GM18520 (cell line): ENCODE measurements at regions not wholly inside any gene's neighbourhood (a gene's known extent, or its start where the extent isn't known, plus 50 kb on each side); places are given as distances from the start of the nearest gene placed in this dataset.

ENCODE experiments used
- ATAC-seq: cut with Tn5 transposase; IDR thresholded peaks from one replicate; pipeline ENCODE4 v1.9.1; 2021; ENCODE audit not compliant: unreplicated experiment

DNA sequence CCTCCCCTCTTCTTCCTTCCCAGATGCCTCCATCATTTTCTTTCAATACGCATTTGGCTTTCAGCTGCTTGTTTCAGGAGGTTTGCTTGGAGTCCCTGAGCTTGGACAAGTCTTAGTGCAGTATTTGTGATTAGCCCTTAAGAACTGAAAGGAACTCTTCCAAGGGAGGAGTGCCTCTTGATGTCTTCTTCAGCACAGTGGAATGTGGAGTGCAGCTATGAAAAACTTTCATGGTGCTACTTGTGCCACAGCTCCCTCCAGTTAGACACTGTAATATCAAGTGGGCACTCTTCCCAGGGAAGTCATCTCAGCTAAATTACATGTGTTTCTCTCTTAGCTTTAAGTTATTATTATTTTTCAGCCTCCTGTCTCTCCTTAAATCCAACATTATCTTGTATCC is 173.1 kb downstream of the NECTIN3 start:
- ATAC-seq, result no peak

DNA sequence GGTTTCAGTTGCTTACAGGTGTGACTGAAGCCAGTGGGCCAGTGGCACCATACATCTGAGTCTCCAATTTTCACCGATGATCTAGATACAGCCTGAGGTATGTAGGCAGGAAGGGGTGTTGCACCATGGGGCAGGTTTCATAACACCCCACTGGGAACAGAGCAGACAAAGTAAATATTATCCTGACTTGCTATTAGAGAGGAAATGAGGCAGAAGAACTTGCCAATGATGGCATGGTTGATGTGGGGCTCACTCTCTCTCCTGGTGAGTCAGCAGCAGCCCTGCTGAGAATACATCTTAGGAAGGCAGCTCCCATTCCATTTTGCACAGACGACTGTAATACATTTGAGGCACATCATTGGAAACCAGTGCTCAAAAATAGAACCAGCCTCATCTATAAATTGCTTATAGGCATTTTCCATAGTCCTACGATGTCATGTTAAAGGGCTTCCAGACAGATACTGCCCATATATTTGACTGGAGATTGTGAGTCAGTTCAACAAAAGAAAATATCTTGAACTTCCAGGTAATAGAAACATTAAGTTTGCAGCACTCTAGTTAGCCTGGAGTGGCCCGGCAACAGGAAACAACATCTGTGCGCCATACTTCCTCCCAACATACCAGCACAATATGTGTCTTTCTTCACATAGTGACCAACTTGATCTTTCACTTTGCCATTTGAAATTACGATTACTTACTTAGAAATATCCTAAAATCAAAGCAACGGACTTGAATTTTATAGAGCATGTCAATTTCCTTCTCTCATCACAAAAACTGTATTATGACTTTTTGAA is 175.5 kb downstream of the NECTIN3 start:
- ATAC-seq, result no peak

DNA sequence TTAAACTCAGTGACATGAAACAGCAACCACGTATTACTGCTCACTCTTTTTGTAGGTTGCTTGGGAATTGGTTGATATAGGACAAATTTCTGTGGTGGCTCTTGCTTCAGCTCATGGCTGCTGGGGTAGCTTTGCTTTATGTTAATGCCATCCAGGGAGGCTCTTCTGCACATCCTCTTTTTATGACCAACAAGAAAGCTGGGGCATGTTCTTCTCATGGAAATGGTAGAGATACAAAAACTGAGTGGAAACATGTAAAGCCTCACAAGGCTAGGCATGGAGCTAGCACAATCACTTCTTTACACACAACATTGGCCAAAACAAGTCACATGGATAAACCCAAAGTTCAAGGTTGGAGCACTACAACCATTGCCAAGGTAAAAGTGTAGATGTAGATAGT is 176.8 kb downstream of the NECTIN3 start:
- no peak for ATAC-seq

DNA sequence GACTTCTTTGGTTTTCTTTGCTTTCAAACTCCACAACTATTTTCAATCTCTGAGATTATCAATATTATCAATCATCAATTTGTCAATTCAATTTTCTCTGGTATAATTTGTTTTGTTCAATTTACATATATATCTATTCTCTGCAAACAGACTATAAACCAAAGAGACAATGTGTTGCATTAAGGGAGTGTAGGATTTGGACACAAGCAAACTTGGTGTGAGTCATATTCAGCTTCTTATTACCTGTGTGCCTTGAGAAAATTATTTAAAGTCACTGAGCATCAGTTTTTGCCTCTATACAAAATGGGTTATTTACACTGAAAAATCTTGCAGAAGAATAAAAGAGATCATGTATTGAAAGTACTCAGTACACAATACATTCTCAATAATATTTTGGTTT is 177.8 kb downstream of the NECTIN3 start:
- no peak for ATAC-seq

DNA sequence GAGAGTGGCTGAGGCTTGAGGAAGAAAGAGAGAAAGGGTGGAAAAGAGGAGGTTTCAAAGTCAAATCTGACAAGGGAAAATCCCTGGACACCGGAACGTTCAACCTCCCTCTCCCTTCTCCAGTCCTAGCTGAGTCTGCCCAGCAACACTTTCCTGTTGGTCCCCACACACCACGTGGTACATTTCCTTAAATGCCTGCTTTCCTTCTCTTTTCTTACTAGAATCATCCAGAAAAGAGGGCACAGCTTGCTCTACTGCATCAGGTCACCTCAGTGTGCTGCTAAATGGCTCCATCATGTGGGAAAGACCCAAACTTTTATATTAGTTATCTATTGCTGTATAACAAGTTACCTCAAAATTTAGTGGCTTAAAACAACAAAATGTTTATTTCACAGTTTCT is 181.2 kb downstream of the NECTIN3 start:
- ATAC-seq, result no peak

DNA sequence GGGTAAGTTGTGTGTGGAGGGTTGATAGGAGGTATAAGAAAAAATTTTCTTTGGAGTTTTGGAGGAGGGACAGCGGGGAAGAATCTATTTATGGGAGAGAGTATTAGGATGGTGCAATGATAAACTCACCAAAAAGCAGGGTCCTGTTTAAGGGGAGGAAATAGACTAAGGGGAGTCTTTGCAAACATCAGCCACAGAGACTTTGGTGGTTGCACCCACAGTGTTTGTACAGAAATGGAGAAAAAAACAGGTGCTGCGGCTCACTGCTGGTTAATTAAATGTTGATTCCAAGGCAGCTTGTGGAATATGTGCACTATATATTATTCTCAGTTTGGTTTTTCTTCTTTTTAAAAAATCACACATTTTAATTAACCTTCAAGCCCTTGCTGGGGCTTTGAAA is 182.1 kb downstream of the NECTIN3 start:
- ATAC-seq, result no peak

DNA sequence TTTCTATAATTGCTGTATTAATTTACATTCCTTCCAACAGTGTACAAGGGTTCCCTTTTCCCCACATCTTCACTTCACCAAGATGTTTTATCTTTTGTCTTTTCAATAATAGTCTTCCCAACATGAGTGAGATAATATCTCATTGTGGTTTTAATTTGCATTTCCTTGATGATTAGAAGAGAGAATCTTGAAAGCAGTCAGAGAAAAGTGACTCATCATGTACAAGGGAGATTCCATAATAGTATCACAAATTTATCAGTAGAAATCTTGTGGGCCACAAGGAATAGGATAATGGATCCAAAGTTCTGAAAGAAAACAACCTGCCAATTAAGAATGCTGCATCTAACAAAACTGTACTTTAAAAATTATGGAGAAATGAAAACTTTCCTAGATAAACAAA is 189.3 kb downstream of the NECTIN3 start:
- ATAC-seq, result peak; percentile 87

DNA sequence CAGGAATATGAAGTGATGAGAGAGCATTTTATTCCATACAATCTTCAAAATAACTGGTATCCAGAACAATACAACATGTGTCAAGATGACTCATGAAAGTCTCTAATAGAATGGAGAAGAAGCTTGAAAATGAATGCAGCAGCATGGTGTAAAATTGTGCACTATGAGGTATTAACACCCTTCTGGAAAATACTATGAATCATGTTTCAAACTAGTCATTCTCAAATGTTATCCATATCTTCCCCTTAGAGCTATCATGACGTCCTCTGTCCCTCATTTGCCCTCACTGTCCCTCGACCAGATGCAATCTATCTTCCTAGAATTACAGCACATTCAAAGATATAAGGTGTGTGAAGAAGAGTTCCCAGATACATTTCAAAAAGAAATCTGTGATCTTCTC is 198.2 kb downstream of the NECTIN3 start:
- ATAC-seq, result no peak

DNA sequence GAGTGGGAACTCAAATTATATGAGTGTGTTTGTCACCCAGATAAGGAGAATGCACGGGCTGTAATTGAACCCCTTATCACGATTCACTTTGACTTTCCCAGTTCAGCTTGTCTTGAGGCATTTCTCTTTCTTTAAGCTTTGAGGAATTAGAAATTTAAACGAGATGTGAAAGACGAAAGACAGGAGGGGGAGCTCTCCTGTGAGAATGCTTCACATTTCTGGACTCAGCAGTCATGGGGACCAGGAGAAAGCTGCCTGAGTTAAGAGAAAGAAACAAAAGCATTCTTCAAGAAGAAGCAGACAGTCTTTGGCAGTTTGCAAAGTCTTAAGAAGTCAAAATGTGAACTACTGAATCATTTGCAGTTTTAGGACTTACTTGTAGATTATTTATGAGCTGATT is 205.6 kb downstream of the NECTIN3 start:
- no peak for ATAC-seq

DNA sequence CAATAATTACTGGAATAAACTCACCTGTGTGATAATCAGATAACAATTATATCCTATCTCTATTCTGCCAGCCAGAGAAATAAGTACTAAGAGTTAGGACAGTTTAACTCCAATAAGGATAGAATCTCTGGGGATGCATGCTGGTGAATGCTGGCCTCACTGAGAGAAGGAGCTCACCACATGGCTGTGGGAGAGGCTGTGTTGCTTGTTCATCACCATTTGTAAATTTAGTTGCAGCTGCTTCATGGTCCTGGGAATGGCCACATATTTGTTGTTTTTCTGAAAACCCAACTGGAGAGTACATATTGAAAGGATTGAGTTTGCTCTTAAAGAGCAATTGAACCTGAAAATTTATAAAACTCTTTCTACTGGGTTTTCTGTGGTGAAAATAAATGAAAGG is 207.3 kb downstream of the NECTIN3 start:
- no peak for ATAC-seq

DNA sequence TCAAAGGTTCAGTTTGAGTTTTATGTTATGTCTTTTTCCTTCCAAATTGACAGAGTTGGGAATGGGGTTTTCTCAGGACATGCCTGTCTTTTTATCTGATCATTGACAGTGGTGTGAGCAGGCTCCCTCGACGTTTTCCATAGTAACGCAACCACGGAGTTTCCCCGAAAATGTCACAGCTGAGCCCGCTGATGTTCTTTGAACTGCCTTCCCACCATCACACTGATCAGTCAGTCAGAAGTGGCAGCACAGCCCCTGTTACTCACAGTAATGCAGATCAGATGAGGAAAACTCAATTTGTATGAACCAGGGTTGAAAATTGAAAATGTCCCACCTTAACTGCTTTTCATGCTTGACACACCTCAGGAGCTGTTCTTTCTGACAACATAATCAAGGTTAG is 210.4 kb downstream of the NECTIN3 start:
- ATAC-seq, result no peak

DNA sequence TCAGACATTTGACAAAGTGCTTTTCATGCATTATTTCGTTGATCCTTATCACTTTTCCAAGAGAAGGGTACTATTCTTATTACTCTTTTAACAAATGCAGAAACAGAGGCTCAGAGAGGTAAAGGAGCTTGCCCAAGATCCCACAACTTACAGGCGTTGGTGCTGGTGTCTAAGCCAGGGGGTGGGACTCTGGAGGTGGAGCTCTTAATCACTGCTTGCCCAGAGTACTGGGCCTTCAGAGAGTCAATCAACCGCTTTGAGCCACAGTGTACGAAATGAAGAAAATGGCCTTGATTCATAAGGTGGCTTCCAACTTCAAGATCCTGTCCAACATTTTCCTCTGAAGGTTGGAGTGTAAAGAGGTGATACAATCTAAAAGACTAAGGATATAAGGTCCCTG is 211.5 kb downstream of the NECTIN3 start:
- ATAC-seq, result no peak

DNA sequence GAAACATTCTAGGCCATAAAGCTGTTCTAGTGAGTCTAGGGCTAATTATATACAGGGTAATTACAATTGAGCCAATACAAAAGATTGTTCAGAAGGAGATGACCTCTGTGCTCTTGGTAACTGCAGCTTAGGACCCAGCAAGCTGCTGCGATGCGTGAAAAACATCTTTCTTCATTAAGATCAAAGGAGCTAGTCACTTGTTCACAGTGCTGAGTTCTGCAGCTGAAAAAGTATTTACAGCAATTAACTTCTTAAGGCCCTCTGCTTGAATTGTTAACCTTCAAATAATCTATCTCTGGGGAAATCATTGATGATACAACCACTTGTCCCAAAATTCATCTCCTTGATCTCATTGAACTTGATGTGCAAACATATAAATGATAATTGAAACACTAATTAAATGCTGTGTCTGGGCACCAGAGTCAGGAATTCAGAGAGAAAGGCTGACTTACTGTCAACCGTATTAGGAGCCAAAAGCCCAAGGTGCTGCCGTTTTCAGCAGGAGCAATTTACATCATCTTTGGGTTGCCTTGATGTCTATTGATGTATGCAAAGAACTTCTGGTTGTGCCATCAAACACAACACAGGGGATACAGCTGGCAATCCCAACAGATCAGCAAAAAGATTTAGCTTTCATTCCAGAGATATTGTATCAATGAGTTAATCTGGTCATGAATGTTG is 213.0 kb downstream of the NECTIN3 start:
- no peak for ATAC-seq

DNA sequence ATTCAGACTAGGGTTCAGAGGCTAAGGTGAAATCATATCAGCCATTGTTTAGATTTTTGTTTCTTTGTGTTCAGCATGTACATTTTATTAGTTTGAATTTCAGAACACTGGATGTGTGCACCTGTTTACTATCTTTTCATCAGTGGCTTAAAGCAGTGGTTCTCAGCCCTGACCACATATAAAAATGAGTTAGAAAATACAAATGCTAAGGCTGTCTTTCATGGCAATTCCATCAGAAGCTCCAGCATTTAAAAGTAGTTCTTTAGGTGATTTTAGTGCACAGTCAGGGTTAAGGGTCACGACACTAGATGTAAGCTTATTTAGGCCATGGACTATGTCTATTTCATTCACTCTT is 213.5 kb downstream of the NECTIN3 start:
- ATAC-seq, result no peak

DNA sequence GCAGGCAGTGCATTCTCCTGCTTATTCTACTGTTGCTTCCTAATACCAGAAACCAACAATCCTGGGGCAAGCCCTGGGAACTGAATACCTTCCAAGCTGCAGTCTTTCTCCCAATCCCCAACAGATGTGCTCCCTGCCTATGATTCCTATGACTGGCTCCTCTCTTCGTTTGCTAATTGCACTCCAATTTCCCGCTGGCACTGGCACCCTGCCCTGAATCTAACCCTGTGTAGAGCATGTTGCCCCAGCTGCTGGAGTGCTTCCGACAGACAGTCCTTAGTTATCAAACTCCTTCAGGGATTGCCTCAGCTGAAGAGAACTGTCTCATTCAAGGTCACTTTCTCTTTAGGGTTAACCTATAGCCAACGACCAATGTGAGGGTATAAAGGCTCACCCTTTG is 214.1 kb downstream of the NECTIN3 start:
- no peak for ATAC-seq

DNA sequence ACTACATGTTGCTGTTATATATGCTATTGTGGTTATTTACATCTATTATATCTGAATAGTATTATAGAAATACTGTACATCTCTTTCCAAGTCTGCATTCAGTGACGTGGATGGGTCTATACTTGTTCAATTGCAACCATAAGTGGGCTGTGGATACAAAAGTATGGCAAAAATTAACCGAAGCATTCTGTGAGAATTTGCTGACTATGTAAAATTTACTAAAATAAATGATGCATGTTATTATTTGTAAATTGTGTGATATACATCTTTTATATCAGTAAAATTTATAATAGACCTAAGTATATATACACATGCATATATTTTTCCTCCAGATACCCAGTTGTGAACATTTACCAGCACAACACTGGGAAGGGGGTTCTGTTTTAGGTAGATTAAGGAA is 215.1 kb downstream of the NECTIN3 start:
- no peak for ATAC-seq

DNA sequence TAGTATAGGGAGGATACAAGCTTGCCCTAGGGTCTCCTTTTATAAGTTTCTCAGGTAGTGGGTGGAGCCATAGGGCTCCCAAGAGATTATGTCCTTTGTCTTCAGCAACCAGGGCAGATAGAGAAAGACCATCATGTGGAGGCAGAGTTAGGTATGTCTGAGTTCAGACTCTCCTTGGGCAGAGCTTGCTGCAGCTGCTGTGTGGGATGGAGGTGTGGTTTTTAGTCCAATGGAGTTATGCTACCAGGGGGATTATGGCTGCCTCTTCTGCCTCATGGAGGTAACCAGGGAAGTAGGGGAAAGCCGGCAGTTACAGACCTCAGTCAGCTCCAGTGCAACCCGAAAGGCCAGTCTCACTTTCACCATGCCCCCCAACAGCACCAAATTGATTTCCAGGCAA is 220.5 kb downstream of the NECTIN3 start:
- ATAC-seq, result no peak

DNA sequence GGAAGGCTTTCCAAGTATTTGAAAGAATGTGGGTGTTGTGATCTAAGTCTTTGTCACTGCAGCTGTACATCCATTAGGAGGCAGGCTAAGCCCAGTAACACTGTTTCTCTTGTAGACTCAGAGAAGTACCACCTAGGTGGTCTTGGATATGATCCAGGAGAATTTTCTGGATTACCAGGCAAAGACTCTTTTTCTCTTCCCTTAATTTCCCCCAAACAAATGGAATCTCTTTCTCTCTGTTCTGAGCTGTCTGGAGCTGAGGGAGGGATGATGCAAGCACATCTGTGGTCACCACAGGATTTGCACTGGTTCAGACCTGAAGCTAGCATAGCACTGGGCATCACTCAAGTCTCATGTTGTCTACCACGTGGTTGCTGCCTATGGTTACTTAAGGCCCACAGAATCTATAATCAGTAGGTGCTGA is 227.6 kb downstream of the NECTIN3 start:
- ATAC-seq, result no peak

DNA sequence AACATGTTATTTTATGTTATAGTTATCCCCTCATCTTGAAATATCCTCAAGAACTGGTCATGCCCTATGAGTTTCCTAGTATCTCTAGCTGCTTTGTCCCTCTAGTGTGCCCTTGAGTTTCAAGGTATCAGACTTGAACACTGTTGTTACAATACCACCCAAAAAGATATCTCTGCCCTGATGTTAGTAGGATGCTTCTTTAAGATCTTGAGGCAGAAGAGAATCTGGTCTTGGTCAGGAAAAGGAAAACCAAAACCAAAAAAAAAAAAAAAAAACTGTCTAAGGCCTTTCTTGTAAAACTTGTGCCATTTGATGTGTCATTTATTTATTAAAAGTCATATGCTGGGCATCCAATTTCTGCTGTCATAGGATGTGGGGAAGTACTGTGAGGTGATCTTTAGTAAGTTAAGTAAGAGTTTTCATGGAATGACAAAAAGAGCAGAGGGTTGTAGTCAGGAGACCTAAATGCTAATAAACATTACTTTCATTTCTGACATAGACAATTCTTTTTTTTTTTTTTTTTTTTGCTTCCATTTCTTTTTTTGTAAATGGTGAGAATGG is 229.7 kb downstream of the NECTIN3 start:
- ATAC-seq, result no peak

DNA sequence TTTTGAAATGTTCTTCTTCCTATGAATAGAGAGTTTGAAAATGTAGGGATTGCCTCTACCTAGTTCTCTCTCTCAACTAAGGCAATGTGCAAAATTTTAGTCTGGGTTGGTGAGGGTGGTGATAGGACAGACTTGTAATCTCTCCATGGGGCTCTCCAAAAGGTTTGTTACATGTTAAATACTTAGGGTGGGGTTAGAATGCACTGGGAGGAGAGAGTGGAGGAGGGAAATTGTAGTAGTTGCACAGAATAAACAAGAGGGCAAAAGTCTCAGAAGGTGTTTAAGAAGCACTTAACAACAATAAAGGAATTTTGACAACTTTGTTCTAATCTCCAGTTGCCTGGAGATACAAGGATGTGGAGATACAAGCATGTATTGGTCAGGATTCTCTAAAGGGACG is 230.4 kb downstream of the NECTIN3 start:
- ATAC-seq, result no peak

DNA sequence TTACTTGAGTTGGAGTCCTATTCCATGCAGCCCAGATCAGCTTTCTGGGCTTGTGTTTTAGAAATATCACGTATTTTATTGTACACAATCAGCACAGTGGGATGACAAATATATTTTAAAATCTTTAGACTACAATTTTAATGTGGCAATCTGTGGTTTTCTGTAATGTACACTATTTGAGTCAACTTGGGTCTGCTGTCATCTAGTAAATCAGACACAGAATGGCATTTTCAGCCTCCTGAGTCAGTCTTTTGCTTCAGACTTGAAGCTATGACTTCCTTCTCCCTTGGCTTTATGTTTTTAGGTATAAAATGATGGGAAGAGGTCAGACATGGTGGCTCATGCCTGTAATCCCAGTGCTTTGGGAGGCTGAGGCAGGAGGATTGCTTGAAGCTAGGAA is 232.1 kb downstream of the NECTIN3 start:
- no peak for ATAC-seq

DNA sequence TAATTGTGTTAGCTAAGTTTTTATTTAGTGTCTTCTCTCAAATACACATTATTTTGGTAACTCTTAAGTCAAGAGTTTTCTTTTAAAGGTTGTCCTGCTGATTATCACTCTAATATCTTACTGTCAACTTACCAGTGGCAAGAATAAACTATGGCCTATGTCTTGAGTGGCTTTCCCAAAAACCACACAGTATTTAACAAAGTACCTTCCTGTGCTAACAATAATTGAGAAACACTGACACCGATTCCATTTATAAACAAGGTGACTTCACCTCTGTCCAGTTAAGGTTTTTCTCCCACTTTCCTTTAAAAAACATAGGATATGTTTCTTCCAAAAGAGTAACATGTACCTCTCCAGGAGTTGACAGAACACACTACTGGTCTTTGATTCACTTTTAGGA is 234.3 kb upstream of the CD96 start:
- ATAC-seq, result no peak

DNA sequence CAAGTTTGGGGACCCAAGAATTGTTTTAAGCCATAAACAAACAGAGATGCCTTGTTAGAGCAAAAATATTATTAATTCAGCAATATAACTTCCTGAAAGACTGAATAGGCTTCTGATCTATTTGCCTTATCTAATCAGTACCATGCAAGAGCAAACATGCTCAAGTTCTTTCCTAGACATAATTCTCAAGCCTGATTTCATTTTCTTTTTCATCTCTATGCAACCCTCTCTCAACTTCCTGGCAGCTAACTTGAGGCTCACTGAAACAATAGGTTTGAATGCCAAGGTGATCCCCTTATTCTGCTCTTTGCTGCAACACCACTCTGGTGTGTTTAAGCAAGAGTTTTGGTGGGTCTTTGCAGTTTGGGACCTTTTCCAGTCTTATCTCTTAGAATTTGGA is 230.9 kb upstream of the CD96 start:
- no peak for ATAC-seq
